Stimulated activated CD4-positive, alpha-beta T cell treated with anti-CD3 and anti-CD28 coated beads, Interleukin-15, amount 100 ng/mL, for 48 hours (primary cell): ENCODE measurements at regions not wholly inside any gene's neighbourhood (a gene's known extent, or its start where the extent isn't known, plus 50 kb on each side); places are given as distances from the start of the nearest gene placed in this dataset.
"Not testable (repeated sequence)": the region's sequence is repeated elsewhere in the genome, so short reads cannot be mapped to it uniquely, and the experiment has no call there.

Source experiments
- DNase-seq, 2 donors: peaks; one replicate each; pipeline ENCODE4 v3.0.0-alpha.2; 2020; ENCODE audit warnings: low read depth in 2 of 2

DNA sequence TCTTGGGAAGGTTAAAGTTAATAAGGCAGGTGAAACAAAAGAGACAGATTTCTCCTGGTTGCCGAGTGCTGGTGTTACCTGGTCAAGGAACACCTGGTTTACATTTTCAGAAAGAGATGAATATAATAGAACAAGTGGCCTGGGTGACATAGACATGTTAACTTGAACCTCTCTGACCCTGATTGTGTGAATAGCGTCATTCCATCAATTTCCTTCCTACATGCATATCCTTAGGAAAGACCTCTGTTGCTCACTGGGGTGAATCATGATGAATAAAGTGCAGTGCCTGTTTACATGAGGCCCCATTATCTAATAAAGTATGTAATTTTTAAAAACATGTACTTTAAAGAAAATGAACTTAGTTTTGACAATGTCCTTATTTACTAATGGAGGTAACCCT, 1822.9 kb upstream of the FLRT2 start:
- no peak for DNase-seq

DNA sequence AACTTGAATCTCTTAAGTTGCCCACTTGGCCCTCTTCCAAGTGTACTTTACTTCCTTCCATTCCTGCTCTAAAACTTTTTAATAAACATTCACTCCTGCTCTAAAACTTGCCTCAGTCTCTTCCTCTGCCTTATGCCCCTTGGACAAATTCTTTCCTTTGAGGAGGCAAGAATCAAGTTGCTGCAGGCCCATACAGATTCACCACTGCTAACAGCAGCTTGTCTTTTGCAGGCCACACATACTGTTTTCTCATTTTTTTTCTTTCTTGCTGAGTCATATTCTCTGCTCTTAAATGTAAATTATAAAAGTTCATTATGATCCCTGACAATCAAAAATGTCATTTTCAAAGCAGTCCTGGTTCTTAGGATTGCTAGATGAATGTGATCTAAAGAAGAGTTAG, 1820.8 kb upstream of the FLRT2 start:
- DNase-seq: no peak

DNA sequence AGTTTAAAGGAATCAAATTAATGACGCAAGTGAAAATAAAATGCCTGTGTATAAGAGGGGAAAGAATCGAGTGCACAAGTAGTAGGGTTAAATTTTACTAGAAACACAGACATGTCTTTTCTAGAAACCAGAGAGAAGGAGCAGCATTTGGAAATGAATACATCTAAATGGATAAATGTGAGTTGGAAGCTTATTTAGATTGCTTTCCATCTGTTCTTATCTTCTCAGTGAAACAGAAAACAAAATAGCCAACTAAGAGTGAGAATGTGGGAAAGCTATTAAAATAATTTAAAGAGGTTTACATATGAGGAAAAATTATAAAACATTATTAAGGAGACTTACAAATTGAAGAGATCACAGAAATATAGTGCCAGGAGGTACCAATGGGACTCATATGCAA, 1818.9 kb upstream of the FLRT2 start:
- no peak for DNase-seq

- no peak for DNase-seq
These were observed 1817.4 kb upstream of the FLRT2 start for GRCh38 chr14:83712418-83713129.

- DNase-seq: no peak
These were observed 1816.2 kb upstream of the FLRT2 start for GRCh38 chr14:83713732-83714131.

DNA sequence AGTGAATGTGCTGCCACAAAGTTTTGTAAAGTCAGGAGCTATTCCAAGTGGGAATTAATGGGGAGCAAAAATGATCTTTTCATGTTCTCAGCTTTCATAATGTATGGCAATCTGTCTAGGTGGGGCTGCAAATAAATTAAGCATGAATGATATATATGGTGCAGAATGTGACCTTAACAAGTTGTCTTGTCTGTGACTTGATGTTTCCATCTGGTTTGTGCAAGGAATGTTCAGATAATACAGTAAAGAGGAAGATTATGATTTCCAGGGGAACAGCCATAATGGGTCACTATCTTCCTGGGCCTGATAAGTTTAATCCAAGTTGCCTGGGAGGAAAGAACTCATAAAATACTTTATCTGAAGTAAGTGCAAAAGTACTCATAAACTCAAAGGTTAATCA, 1815.8 kb upstream of the FLRT2 start:
- no peak for DNase-seq

GRCh38 chr14:83719435-83719834, 1810.5 kb upstream of the FLRT2 start:
- DNase-seq: not testable (repeated sequence)

- DNase-seq: no peak
These were observed 1796.3 kb upstream of the FLRT2 start for GRCh38 chr14:83733670-83734069.

DNA sequence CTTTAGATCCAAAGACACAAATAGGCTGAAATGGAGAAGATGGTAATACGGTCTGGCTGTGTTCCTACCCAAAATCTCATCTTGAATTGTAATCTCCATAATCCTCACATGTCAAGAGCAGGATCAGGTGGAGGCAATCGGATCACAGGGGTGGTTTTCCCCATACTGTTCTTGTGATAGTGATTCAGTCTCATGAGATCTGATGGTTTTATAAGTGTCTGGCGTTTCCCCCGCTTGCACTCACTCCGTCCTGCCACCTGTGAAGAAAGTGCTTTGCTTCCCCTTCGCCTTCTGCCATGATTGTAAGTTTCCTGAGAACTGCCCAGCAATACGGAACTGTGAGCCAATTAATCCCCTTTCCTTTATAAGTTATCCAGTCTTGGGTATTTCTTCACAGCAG, 1795.5 kb upstream of the FLRT2 start:
- DNase-seq: no peak

- DNase-seq: no peak
These were observed 1788.7 kb upstream of the FLRT2 start for GRCh38 chr14:83741269-83741668.

DNA sequence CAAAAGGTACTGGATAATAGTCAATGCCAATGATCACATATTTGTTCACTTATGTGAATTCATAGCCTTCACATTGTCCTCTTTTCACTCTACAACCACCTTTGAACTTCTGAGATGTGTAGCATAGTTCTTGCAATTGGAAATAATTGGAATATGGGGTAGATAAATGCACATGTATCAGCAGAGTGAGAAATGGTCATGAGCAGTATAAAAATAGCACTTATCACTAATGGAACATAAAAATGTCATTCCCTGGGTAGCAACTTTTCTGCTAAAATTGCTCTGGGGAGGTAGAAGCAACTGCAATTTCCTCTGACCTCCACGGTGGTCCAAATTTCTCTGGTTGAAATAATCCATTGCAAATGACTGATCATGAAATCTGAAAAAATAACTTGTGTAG, 1785.7 kb upstream of the FLRT2 start:
- no peak for DNase-seq

GRCh38 chr14:83744891-83745290, 1785.1 kb upstream of the FLRT2 start:
- no peak for DNase-seq

- no peak for DNase-seq
These were observed 1783.6 kb upstream of the FLRT2 start for GRCh38 chr14:83746336-83746735.

GRCh38 chr14:83757916-83758315, 1772.0 kb upstream of the FLRT2 start:
- no peak for DNase-seq

GRCh38 chr14:83764656-83765599, 1765.0 kb upstream of the FLRT2 start:
- no peak for DNase-seq

- no peak for DNase-seq
These were observed 1752.4 kb upstream of the FLRT2 start for GRCh38 chr14:83777516-83777915.

DNA sequence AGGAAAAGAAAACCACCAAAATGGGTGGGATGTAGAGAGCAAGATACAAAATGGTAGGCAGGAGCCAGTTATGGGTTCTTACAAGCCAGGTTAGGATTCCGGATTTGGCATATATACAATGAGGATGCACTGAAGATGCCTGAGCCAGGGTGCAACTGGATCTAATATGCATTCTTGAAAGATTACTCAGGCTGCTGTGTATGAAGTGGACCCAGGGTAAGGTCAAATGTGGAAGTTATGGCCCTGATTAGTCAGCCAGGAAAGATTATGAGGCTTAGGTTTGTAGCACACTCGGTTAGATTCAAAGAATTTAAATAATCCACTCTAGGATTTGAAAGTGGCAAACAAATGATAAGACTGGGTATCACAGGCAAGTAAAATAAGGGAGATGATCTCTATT, 1750.7 kb upstream of the FLRT2 start:
- no peak for DNase-seq

DNA sequence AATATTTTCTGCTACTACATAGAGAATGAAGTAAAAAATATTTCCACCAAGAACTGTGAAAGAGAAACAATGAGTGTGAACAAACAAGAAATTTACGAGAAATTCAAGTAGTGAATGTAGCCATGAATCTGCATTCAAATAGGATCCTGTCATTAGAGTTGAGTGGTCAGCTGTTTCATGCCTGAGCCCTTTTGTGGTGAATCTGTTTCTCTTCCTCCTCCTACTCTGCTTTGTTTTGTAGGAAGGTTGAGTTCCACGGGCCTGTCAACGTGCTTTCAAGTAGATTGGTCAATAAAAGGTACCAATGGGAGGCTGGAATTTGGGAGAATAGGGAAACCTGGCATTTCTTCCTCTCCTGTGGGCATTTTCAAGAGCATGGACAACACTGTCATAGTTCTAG, 1749.6 kb upstream of the FLRT2 start:
- no peak for DNase-seq

GRCh38 chr14:83798421-83798820, 1731.5 kb upstream of the FLRT2 start:
- DNase-seq: no peak

DNA sequence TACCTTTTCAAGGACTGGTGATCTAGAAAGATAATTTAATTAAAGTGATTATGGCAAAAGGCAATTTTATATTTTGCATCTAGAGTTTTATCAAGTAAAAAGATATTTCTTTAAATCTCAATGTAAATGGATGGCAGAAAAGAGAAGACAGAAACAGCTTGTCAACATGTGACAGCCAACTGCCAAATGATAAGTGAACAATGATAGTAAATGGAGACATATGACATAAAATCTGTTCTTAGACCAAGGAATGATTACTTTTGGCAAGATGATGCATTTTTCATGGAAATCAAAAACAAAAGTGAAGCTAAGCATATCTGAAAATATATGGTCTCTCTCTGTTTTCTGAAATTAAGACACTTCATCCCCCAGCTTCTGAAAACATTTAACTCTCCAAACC, 1730.7 kb upstream of the FLRT2 start:
- no peak for DNase-seq

- no peak for DNase-seq
These were observed 1715.0 kb upstream of the FLRT2 start for GRCh38 chr14:83814896-83815295.

GRCh38 chr14:83816761-83817160, 1713.2 kb upstream of the FLRT2 start:
- no peak for DNase-seq

- DNase-seq: no peak
These were observed 1704.1 kb upstream of the FLRT2 start for GRCh38 chr14:83825843-83826242.
